HG03571 (cell line): ENCODE measurements at regions not wholly inside any gene's neighbourhood (a gene's known extent, or its start where the extent isn't known, plus 50 kb on each side); places are given as distances from the start of the nearest gene placed in this dataset.
"Not testable (repeated sequence)": the region's sequence is repeated elsewhere in the genome, so short reads cannot be mapped to it uniquely, and the experiment has no call there.

Experiments
- ATAC-seq: cut with Tn5 transposase; IDR thresholded peaks from one replicate; pipeline ENCODE4 v1.9.1; 2021; ENCODE audit not compliant: unreplicated experiment

DNA sequence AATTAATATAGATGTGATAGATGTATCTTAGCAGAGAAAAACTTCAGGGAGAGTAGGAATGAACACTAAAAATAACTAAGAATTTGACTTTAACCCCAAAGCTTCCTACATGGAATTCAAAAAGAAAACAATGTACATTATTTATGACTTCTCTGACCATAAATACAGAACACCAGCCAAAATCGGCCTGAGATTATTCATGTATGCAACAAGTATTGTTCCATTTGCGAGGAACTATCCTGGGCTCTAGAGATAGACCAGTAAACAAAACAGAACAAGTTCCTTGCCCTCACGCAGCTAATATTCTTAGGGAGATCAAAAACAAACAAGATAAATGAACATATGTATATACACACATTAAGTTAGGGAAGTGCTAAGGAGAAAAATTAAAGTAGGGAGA is 432.3 kb upstream of the SOX5 start:
- no peak for ATAC-seq

DNA sequence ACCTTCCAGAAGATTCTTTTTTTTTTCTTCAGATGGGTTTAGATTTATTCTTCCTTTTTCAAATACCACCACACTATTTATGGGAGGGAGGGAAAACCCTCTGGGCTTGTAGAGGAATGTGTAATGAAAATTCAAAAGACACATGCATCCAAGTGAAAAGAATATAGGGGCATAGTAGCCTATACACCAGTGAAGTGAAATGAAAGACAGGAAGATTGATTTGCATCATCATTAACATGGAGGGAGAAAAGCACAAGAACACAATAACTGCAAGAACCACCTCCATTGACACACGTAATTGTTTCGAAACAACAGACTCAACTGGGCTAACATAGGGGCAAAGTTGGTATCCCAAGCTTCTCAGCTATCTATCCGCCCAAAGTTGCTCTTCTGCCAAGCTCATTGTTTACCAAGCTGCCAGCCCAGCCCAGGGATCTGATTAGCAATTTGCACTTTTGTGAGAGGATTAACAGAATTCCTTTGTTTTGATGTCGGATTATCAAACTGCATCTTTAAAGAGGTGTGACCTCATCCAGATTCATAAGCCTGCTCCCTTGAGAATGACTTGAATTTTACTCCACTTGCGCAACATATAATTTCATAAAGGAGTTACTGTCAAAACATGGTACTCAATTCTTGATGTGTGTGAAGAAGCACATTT is 430.5 kb upstream of the SOX5 start:
- ATAC-seq, result no peak

GRCh38 chr12:24379433-24379832 is 430.0 kb upstream of the SOX5 start:
- no peak for ATAC-seq

GRCh38 chr12:24378548-24379407 is 429.3 kb upstream of the SOX5 start:
- peak; percentile 78 for ATAC-seq

GRCh38 chr12:24374452-24374851 is 425.0 kb upstream of the SOX5 start:
- ATAC-seq, result no peak

- ATAC-seq, result no peak
Measured at GRCh38 chr12:24373004-24373403, 423.5 kb upstream of the SOX5 start.

- no peak for ATAC-seq
Measured at GRCh38 chr12:24366514-24366913, 417.0 kb upstream of the SOX5 start.

DNA sequence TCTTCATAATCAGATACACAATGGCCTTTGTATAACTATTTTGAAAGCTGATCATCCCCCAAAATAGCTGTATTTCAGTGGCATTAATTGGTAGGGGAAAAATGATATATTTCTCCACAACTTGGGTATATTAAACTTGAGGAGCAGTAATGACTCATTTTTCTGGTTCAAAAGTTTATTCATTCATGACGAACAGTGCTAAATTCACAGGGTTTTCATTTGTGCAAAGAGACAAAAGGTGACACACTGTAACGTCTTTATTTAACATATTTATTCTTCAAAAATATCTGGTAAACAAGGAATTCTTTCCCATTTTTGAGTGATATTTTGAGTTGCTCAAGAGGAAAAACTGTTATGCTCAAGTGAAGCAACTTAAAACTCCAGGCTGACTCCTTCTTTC is 415.5 kb upstream of the SOX5 start:
- no peak for ATAC-seq

GRCh38 chr12:24363177-24363754 is 413.8 kb upstream of the SOX5 start:
- no peak for ATAC-seq

DNA sequence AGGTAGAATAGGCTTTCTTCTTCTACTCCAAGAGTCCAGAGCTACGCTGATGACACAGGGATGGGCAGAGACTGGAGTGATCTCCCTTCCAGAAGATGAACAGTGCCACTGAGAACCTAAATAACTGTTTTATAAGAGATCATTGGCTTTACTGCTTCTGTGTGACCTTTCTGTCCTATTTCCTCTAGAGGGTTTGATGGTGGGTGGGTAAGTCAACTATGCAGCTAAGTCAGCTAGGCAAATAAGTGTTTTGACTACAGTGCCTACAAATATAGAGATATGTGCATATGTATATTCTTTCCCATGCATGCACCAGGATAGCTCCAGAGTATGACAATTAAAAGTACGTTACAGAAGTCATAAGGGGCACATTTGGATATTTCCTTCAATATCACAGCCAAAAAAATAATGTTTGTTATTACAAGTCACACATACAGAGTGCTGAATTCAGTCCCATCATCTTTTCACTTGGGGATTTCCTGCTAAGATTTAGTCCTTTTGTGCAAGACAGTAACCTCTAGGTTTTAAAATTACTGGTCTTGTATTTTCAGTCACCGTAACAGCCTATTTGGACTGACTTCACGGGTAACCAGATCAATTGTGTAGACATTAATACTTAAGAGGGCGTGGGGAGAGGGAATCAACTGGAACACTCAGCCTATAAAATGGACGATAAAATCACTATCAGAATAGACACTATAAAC is 412.6 kb upstream of the SOX5 start:
- no peak for ATAC-seq

DNA sequence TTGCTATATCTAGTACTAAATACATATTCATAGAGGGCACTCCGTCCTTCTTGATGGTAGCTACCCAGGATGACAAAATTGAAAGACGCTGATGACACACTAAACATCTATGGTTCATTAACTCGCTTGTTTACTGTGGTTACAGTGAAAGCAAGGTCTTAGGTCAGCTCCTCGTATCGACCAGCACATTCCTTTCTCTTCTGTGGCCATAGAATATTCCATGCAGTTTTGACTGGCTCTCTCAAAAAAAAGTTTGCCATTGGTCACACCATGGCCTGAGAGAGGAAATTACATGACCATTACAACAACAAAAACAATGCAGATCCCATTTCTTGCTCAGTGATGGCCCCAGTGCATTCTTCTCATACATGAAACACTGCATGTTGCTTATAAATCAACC is 411.4 kb upstream of the SOX5 start:
- peak; percentile 66 for ATAC-seq

GRCh38 chr12:24360461-24360860 is 411.0 kb upstream of the SOX5 start:
- peak; percentile 34 for ATAC-seq

DNA sequence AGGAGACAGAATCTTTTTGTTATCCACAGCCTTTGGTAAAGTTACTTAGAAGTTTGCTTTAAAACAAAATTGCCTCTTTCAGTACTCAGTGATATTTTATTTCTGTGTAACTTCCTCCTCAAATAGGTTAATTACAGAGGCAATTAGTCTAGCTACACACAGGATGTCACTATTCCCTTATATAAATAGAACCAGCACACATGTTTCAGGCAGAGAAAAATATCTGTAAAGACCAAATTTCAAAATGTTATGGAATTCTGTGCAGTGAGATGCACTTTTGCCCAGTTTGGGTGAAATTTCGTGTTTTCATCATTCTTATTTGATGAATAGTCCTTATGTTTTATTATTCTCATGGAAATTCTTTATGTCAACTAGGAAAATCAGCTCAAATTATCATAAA is 410.6 kb upstream of the SOX5 start:
- ATAC-seq, result no peak

DNA sequence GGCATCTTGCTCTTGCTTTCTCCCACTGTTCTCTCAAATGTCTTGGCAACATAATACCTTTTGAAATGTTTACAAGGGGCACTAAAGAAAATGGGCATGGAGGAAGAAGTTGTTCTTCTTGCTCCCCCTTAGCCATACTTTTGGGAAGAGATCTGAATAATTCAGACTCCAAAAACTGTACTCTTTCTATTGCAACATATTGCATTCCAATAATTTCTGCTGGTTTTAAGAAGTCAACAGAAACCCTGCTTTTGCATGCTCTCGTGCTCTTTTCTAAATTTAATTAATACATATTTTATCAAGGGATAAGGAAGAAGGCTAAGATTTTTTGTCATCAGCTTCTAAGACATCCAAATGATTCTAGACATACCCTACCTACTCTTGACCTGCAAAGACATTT is 409.9 kb upstream of the SOX5 start:
- no peak for ATAC-seq

DNA sequence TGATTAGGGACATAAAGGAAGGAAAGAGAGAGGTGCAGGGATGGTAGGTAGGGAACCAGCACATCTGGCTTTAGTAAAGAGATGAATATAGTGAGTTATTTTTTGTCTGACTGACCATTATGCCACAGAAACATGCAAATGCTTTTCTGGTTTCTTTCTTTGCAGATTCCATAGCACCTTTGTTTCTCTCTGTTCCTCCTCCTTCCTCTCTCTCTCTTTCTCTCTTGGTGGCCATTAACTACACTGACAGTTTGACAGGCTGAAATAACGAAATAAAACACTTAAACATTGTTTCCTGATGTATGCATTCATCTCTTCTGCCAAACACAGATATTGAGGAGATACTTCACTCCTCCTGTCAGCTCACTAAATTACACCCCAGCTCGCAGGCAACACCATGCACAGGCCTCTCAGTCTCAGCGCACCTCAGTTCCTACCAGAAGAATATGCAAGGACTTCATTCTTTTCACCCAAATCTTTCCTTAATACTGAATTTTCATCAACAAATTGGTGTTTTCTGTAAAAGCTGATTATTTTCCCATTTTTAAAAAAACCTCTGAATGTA is 406.9 kb upstream of the SOX5 start:
- ATAC-seq, result no peak

- no peak for ATAC-seq
Measured at GRCh38 chr12:24352363-24352762, 402.9 kb upstream of the SOX5 start.

DNA sequence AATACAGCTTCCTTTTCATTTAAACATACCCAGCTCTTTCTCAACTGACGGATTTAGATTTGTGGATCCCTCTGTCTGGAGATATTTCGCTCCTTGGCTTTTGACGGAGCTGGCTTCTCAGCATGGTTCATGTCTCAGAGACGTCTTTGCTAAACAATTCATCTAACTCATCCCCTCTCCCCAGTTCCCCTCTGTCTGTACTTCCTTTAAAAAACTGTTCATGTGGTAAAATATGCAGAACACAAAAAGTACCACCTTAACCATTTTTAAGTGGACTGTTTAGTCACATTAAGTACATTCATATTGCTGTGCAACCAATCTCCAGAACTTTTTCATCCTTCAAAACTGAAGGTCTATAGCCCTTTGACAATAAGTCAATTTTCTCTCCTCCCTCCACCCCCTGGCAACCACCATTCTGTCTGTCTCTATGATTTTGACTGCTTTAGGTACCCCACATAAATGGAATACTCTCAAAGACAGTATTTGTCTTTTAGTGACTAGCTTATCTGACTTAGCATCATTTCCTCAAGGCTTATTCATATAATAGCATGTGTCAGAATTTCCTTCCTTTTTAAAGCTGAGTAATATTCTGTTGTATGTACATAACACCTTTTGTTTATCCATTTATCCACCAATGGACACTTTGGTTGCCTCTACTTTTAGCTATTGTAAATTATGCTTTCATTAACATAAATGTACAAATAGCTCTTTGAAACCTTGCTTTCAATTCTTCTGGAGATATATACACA is 399.8 kb upstream of the SOX5 start:
- no peak for ATAC-seq

DNA sequence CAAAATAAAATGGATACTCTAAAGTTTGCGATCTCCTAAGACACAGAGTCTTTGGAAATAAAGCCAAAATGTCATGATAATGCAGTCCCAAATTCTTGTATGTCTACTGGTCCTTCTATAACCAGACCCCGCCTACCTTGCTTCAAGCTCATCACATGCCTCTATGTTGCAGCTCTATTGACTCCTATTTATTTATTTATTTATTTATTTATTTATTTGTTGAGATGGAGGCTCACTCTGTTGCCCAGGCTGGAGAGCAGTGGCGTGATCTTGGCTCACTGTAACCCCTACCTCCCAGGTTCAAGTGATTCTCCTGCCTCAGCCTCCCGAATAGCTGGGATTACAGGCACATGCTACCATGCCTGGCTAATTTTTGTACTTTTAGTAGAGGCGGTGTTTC is 398.7 kb upstream of the SOX5 start:
- ATAC-seq, result not testable (repeated sequence)

GRCh38 chr12:24328261-24328660 is 378.8 kb upstream of the SOX5 start:
- ATAC-seq, result no peak

GRCh38 chr12:24325331-24325730 is 375.9 kb upstream of the SOX5 start:
- ATAC-seq, result no peak
